Panc1 (cell line): ENCODE measurements at regions not wholly inside any gene's neighbourhood (a gene's known extent, or its start where the extent isn't known, plus 50 kb on each side); places are given as distances from the start of the nearest gene placed in this dataset.
"Not testable (repeated sequence)": the region's sequence is repeated elsewhere in the genome, so short reads cannot be mapped to it uniquely, and the experiment has no call there.

Experiments
- ATAC-seq: fragments of 200-7000 bp; cut with Tn5 transposase; 2 replicates; pipeline ENCODE4 v1.9.1; 2020; ENCODE audit warnings: mild to moderate bottlenecking, moderate library complexity
- BruUV-seq: library from RNA; stranded (reverse); fragments of 400-500 nt; replicated peaks from 2 replicates; lab custom pipeline; 2021; lab: Mats Ljungman, UMichigan
- CTCF ChIA-PET: fragments of 300-600 bp; sonication (Branson Sonifier 250); formaldehyde crosslinking; loops from one replicate; lab custom pipeline; 2022; ENCODE audit warnings: antibody characterized with exemption; lab: Charles Lee
- POLR2A ChIA-PET: fragments of 300-600 bp; sonication (Branson Sonifier 250); formaldehyde crosslinking; loops from one replicate; lab custom pipeline; 2022; ENCODE audit warnings: antibody characterized with exemption; lab: Charles Lee
- DNase-seq: peaks from one replicate; pipeline ENCODE4 v3.0.0-alpha.2; 2010; ENCODE audit warnings: low read depth, low spot score
- H3K27ac ChIP-seq: 2 replicates; pipeline ENCODE4 v1.5.1; 2011; ENCODE audit warnings: mild to moderate bottlenecking, low read length, inconsistent platforms
- H3K27me3 ChIP-seq: fragments of 200-500 bp; sonication (Bioruptor generic); 2 replicates; pipeline ENCODE4 v1.6.0; 2014; ENCODE audit warnings: low read length, inconsistent platforms; ENCODE audit not compliant: control insufficient read depth, insufficient read depth
- H3K36me3 ChIP-seq: fragments of 200-500 bp; sonication (Bioruptor generic); 2 replicates; pipeline ENCODE4 v1.5.1; 2014; ENCODE audit warnings: inconsistent platforms, mild to moderate bottlenecking, low read length, moderate library complexity; ENCODE audit not compliant: control insufficient read depth, insufficient read depth
- H3K4me1 ChIP-seq: 2 replicates; pipeline ENCODE4 v1.5.1; 2011; ENCODE audit warnings: inconsistent platforms, mild to moderate bottlenecking, low read length, moderate library complexity; ENCODE audit not compliant: control insufficient read depth, insufficient read depth
- H3K4me3 ChIP-seq, 2 experiments: 2 replicates each; pipeline ENCODE4 v1.5.1; 2011 to 2012; ENCODE audit warnings: low read depth in 2 of 2, low read length in 2 of 2, mild to moderate bottlenecking in 2 of 2, inconsistent platforms in 1 of 2, moderate library complexity in 1 of 2
- H3K9me3 ChIP-seq: fragments of 200-500 bp; sonication (Bioruptor generic); 2 replicates; pipeline ENCODE4 v1.5.1; 2014; ENCODE audit warnings: low read depth, mild to moderate bottlenecking, inconsistent platforms, low read length, moderate library complexity; ENCODE audit not compliant: control insufficient read depth, insufficient read depth
- POLR2AphosphoS5 ChIP-seq: IDR thresholded peaks from 2 replicates; pipeline ENCODE4 v1.6.1; 2012; ENCODE audit warnings: mild to moderate bottlenecking, low read depth, low read length, moderate library complexity
- SIN3A ChIP-seq: IDR thresholded peaks from 2 replicates; pipeline ENCODE4 v1.6.1; 2012; ENCODE audit warnings: low read depth, mild to moderate bottlenecking, low read length, moderate library complexity, borderline replicate concordance; ENCODE audit not compliant: insufficient read depth
- TCF7L2 ChIP-seq: IDR thresholded peaks from 2 replicates; pipeline ENCODE4 v1.6.1; 2011; ENCODE audit warnings: mild to moderate bottlenecking, low read depth, low read length, inconsistent platforms
- in situ Hi-C: cut with HindIII; loops from 2 replicates; pipeline ENCODE4 v1.10.0; 2016; ENCODE audit warnings: low sequenced_read_pairs, low pct_unique_long_range_greater_than_20kb
- intact Hi-C: fragments of 100-400 bp; cut with micrococcal nuclease; formaldehyde crosslinking; loops from one replicate; pipeline ENCODE4 v1.10.0; 2022; ENCODE audit not compliant: unreplicated experiment
- TF ChIP-seq, protein P1 (sequence below), 2 experiments: IDR thresholded peaks; 2 replicates each; pipeline ENCODE4 v1.6.1; 2011 to 2012; ENCODE audit warnings: low read depth in 2 of 2, control low read depth in 1 of 2, low read length in 1 of 2, mild to moderate bottlenecking in 1 of 2, moderate library complexity in 1 of 2; ENCODE audit not compliant: insufficient read depth in 1 of 2
- TF ChIP-seq, protein P2 (sequence below): fragments of 450-650 bp; IDR thresholded peaks from 2 replicates; pipeline ENCODE4 v1.5.1; 2017; ENCODE audit warnings: mild to moderate bottlenecking

DNA sequence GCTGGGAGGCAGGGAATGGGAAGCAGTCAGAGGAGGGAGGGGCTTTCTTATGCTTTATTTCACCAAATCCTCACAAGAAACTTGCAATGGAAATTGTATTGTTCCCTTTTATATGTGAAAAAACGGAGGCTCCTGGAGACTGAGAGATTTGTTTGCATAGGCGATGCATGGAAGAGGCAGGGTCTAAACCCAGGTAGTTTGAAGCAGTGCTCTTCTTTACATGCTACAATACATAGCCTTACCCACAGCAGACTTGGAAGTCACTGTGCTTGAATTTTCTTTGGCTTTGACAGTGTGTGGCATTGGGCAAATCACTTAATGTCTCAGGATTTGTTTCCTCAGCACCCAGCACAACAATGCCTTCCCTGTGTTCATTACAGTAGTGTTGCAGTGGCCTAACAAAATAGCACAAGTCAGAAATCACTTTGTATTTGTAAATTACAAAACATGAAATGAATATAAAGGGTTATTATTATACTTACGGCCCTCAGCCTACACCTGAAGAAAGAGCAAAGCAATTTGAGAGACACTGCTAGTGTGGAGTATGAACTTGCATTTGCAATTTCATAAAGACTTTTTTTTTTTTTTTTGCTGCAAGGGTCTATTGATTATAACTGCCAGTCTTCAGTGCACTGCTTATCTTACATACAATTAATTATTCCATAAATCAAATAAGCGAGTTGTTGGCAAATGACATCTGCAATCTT lies 646.4 kb upstream of the KCNMB2 start:
- Histone ChIP-seq H3K4me3 (no peak overlapping the region), H3K36me3 (no peaks in the 10 kb centered on the region), H3K27ac (peak overlapping the region; percentile 25; the same call in 1 of the 2 replicates), H3K9me3 (no peaks in the 10 kb centered on the region), H3K4me1 (no peaks in the 10 kb centered on the region), H3K27me3 (no peaks in the 10 kb centered on the region)
- TF ChIP-seq POLR2AphosphoS5 (no peak), TCF7L2 (no peak), SIN3A (no peak)
- TF ChIP-seq, protein P1, sequence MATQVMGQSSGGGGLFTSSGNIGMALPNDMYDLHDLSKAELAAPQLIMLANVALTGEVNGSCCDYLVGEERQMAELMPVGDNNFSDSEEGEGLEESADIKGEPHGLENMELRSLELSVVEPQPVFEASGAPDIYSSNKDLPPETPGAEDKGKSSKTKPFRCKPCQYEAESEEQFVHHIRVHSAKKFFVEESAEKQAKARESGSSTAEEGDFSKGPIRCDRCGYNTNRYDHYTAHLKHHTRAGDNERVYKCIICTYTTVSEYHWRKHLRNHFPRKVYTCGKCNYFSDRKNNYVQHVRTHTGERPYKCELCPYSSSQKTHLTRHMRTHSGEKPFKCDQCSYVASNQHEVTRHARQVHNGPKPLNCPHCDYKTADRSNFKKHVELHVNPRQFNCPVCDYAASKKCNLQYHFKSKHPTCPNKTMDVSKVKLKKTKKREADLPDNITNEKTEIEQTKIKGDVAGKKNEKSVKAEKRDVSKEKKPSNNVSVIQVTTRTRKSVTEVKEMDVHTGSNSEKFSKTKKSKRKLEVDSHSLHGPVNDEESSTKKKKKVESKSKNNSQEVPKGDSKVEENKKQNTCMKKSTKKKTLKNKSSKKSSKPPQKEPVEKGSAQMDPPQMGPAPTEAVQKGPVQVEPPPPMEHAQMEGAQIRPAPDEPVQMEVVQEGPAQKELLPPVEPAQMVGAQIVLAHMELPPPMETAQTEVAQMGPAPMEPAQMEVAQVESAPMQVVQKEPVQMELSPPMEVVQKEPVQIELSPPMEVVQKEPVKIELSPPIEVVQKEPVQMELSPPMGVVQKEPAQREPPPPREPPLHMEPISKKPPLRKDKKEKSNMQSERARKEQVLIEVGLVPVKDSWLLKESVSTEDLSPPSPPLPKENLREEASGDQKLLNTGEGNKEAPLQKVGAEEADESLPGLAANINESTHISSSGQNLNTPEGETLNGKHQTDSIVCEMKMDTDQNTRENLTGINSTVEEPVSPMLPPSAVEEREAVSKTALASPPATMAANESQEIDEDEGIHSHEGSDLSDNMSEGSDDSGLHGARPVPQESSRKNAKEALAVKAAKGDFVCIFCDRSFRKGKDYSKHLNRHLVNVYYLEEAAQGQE (IDR thresholded peaks at IDR 0.05; ENCODE audit: insufficient read depth in 1 of 2, low read depth in 2 of 2, low read length in 1 of 2), result no peak
- TF ChIP-seq, protein P2, sequence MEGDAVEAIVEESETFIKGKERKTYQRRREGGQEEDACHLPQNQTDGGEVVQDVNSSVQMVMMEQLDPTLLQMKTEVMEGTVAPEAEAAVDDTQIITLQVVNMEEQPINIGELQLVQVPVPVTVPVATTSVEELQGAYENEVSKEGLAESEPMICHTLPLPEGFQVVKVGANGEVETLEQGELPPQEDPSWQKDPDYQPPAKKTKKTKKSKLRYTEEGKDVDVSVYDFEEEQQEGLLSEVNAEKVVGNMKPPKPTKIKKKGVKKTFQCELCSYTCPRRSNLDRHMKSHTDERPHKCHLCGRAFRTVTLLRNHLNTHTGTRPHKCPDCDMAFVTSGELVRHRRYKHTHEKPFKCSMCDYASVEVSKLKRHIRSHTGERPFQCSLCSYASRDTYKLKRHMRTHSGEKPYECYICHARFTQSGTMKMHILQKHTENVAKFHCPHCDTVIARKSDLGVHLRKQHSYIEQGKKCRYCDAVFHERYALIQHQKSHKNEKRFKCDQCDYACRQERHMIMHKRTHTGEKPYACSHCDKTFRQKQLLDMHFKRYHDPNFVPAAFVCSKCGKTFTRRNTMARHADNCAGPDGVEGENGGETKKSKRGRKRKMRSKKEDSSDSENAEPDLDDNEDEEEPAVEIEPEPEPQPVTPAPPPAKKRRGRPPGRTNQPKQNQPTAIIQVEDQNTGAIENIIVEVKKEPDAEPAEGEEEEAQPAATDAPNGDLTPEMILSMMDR, result no peak
- BruUV-seq, result no TSS peak
- intact Hi-C loops, result no loop called here
- no peak for DNase-seq
- CTCF ChIA-PET, result no interaction called here
- POLR2A ChIA-PET, result no interaction called here
- no peak for ATAC-seq
- in situ Hi-C loops, result no loop called here

DNA sequence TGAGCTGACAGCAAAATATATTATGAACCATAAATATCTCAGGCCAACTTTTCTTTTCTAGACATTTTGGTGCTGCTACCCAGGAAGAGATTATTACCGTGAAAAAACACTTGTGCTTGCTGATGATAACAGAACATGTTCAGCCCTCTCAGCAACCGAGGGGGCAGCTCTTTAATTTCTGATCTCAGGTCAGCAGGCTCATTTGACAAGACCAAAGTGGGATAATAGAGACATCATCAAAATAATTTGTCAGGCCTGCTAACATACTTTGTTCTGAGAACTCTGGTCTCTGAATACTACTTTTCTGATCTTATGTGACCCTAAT lies 645.9 kb upstream of the KCNMB2 start:
- H3K4me1 ChIP-seq, result no peaks in the 10 kb centered on the region
- ChIA-PET CTCF (no interaction called here), POLR2A (no interaction called here)
- TF ChIP-seq, protein P1 (IDR thresholded peaks at IDR 0.05; ENCODE audit: insufficient read depth in 1 of 2, low read depth in 2 of 2, low read length in 1 of 2), result no peak
- no peak for TF ChIP-seq TCF7L2
- no peak for TF ChIP-seq POLR2AphosphoS5
- no peak for TF ChIP-seq SIN3A
- TF ChIP-seq, protein P2, result no peak
- no peaks in the 10 kb centered on the region for H3K27me3 ChIP-seq
- H3K4me3 ChIP-seq, result no peak overlapping the region
- BruUV-seq, result no TSS peak
- DNase-seq (no peak), ATAC-seq (no peak)
- intact Hi-C loops (no loop called here), in situ Hi-C loops (no loop called here)
- H3K36me3 ChIP-seq, result no peaks in the 10 kb centered on the region
- H3K27ac ChIP-seq, result no peak overlapping the region
- no peaks in the 10 kb centered on the region for H3K9me3 ChIP-seq

DNA sequence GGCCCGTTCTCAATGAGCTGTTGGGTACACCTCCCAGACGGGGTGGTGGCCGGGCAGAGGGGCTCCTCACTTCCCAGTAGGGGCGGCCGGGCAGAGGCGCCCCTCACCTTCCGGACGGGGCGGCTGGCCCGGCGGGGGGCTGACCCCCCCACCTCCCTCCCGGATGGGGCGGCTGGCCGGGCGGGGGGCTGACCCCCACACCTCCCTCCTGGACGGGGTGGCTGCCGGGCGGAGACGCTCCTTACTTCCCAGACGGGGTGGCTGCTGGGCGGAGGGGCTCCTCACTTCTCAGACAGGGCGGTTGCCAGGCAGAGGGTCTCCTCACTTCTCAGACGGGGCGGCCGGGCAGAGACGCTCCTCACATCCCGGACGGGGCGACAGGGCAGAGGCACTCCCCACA lies 644.7 kb upstream of the KCNMB2 start:
- ATAC-seq, POLR2A ChIA-PET, intact Hi-C loops, DNase-seq, CTCF ChIA-PET, H3K4me3 ChIP-seq, in situ Hi-C loops, H3K27me3 ChIP-seq, H3K27ac ChIP-seq, H3K4me1 ChIP-seq, BruUV-seq, H3K9me3 ChIP-seq, H3K36me3 ChIP-seq: not testable (repeated sequence)
